Liver (tissue), 7 donors: ENCODE measurements at regions not wholly inside any gene's neighbourhood (a gene's known extent, or its start where the extent isn't known, plus 50 kb on each side); places are given as distances from the start of the nearest gene placed in this dataset.
A peak's percentile ranks its signal among the peaks of the same experiment; 100 is the strongest.

Experiments
- DNase-seq: peaks from one replicate; pipeline ENCODE4 v3.0.0-alpha.2; 2017; ENCODE audit warnings: low spot score
- H3K27ac ChIP-seq, 2 donors: one replicate each; pipeline ENCODE4 v1.7.0; 2013; ENCODE audit warnings: inconsistent platforms in 2 of 2, low read length in 2 of 2, control low read depth in 1 of 2, low read depth in 1 of 2, mild to moderate bottlenecking in 1 of 2
- H3K27me3 ChIP-seq, 4 donors: one replicate each; pipeline versions ENCODE4 v1.6.1 to v1.7.0; 2013; ENCODE audit warnings: low read length in 3 of 4, inconsistent platforms in 1 of 4, mild to moderate bottlenecking in 1 of 4, moderate library complexity in 1 of 4; ENCODE audit not compliant: control insufficient read depth in 4 of 4, insufficient read depth in 4 of 4
- H3K36me3 ChIP-seq, 4 donors: one replicate each; pipeline versions ENCODE4 v1.6.1 to v1.7.0; 2013; ENCODE audit warnings: low read length in 3 of 4, mild to moderate bottlenecking in 3 of 4, low read depth in 1 of 4, moderate library complexity in 1 of 4; ENCODE audit not compliant: control insufficient read depth in 4 of 4, insufficient read depth in 3 of 4
- H3K4me1 ChIP-seq, 4 donors: one replicate each; pipeline versions ENCODE4 v1.6.1 to v1.7.0; 2013; ENCODE audit warnings: low read length in 3 of 4, mild to moderate bottlenecking in 3 of 4, moderate library complexity in 1 of 4; ENCODE audit not compliant: control insufficient read depth in 4 of 4, insufficient read depth in 4 of 4
- H3K4me3 ChIP-seq, 3 donors: one replicate each; pipeline versions ENCODE4 v1.6.1 to v1.7.0; 2013; ENCODE audit warnings: low read length in 3 of 3, control low read depth in 1 of 3, low read depth in 1 of 3, mild to moderate bottlenecking in 1 of 3
- H3K9ac ChIP-seq, 2 donors: one replicate each; pipeline ENCODE4 v1.7.0; 2013; ENCODE audit warnings: low read length in 2 of 2, mild to moderate bottlenecking in 2 of 2, moderate library complexity in 2 of 2, control low read depth in 1 of 2, low read depth in 1 of 2
- H3K9me3 ChIP-seq, 4 donors: one replicate each; pipeline versions ENCODE4 v1.6.1 to v1.7.0; 2013; ENCODE audit warnings: low read length in 3 of 4; ENCODE audit not compliant: control insufficient read depth in 4 of 4
- ATF3 ChIP-seq: IDR thresholded peaks from 2 replicates; pipeline ENCODE4 v1.6.1; 2016; ENCODE audit warnings: antibody characterized with exemption
- FOXA1 ChIP-seq: IDR thresholded peaks from 2 replicates; pipeline ENCODE4 v1.6.1; 2016; ENCODE audit warnings: antibody characterized with exemption
- HNF4G ChIP-seq: IDR thresholded peaks from 2 replicates; pipeline ENCODE4 v1.6.1; 2016; ENCODE audit warnings: antibody characterized with exemption
- JUND ChIP-seq, 2 donors: IDR thresholded peaks; 2 replicates each; pipeline ENCODE4 v1.6.1; 2016; ENCODE audit warnings: antibody characterized with exemption in 2 of 2
- MAX ChIP-seq: IDR thresholded peaks from 2 replicates; pipeline ENCODE4 v1.6.1; 2016; ENCODE audit warnings: antibody characterized with exemption
- RAD21 ChIP-seq, 2 donors: IDR thresholded peaks; 2 replicates each; pipeline ENCODE4 v1.6.1; 2016; ENCODE audit warnings: antibody characterized with exemption in 2 of 2, mild to moderate bottlenecking in 2 of 2
- REST ChIP-seq: IDR thresholded peaks from 2 replicates; pipeline ENCODE4 v1.6.1; 2016; ENCODE audit warnings: antibody characterized with exemption, mild to moderate bottlenecking
- RXRA ChIP-seq, 2 donors: IDR thresholded peaks; 2 replicates each; pipeline ENCODE4 v1.6.1; 2017 to 2018; ENCODE audit warnings: antibody characterized with exemption in 2 of 2, mild to moderate bottlenecking in 1 of 2
- SP1 ChIP-seq: IDR thresholded peaks from 2 replicates; pipeline ENCODE4 v1.6.1; 2018; ENCODE audit warnings: antibody characterized with exemption, mild to moderate bottlenecking
- YY1 ChIP-seq: IDR thresholded peaks from 2 replicates; pipeline ENCODE4 v1.6.1; 2016; ENCODE audit warnings: antibody characterized with exemption, mild to moderate bottlenecking
- ZBTB33 ChIP-seq: IDR thresholded peaks from 2 replicates; pipeline ENCODE4 v1.6.1; 2016; ENCODE audit warnings: antibody characterized with exemption
- WGBS: extraction: QIAGEN DNeasy Blood & Tissue Kit; methylation state at CpG from one replicate; pipeline ENCODE4 v1.1.7; 2013; 5-methylcytosine and 5-hydroxymethylcytosine counted together
- donor health status: healthy.
- donor health status: healthy.
- donor health status: healthy.
- donor health status: healthy.

- H3K4me1 ChIP-seq, result no peaks in the 10 kb centered on the region
- WGBS, result 83% methylated on average over 11 of the region's 11 CpGs
- no peaks in the 10 kb centered on the region for H3K36me3 ChIP-seq
- DNase-seq, result no peak
- TF ChIP-seq MAX (no peak), FOXA1 (no peak), SP1 (no peak), REST (no peak), ATF3 (no peak)
- no peak overlapping the region for H3K4me3 ChIP-seq
- peaks cover 0 to 2% (median 0%) of the 10 kb centered on the region in 4 donors for H3K9me3 ChIP-seq
- peaks cover 0 to 3% (median 1%) of the 10 kb centered on the region in 4 donors for H3K27me3 ChIP-seq
- no peak overlapping the region for H3K9ac ChIP-seq
- no peak overlapping the region for H3K27ac ChIP-seq
Measured at GRCh38 chr16:73529303-73530012, 481.5 kb upstream of the ZFHX3 start.

GRCh38 chr16:73527187-73527586, 479.3 kb upstream of the ZFHX3 start:
- no peak for TF ChIP-seq YY1
- peak in 1 of 2 donors; percentile 6 for TF ChIP-seq RAD21 (IDR thresholded peaks at IDR 0.05)
- Histone ChIP-seq H3K9me3 (peaks cover 0 to 2% (median 0%) of the 10 kb centered on the region in 4 donors), H3K36me3 (no peaks in the 10 kb centered on the region), H3K9ac (no peak overlapping the region), H3K4me3 (no peak overlapping the region), H3K27ac (no peak overlapping the region), H3K27me3 (peaks cover 0 to 3% (median 1%) of the 10 kb centered on the region in 4 donors), H3K4me1 (no peaks in the 10 kb centered on the region)
- DNase-seq, result no peak
- WGBS, result 73% methylated on average over 4 of the region's 4 CpGs

- Histone ChIP-seq H3K27ac (no peak overlapping the region), H3K4me3 (no peak overlapping the region), H3K36me3 (no peaks in the 10 kb centered on the region), H3K9me3 (no peaks in the 10 kb centered on the region), H3K4me1 (no peaks in the 10 kb centered on the region), H3K9ac (no peak overlapping the region), H3K27me3 (peaks cover 0 to 3% (median 1%) of the 10 kb centered on the region in 4 donors)
- no peak for DNase-seq
- TF ChIP-seq SP1 (no peak), RAD21 (IDR thresholded peaks at IDR 0.05) (no peak), HNF4G (no peak), FOXA1 (no peak), ZBTB33 (no peak), RXRA (IDR thresholded peaks at IDR 0.05) (no peak), JUND (IDR thresholded peaks at IDR 0.05) (no peak), REST (no peak)
- WGBS, result 84% methylated on average over 13 of the region's 13 CpGs
Measured at GRCh38 chr16:73526011-73526804, 478.3 kb upstream of the ZFHX3 start.
